Limb (tissue), 2 donors: ENCODE measurements at regions not wholly inside any gene's neighbourhood (a gene's known extent, or its start where the extent isn't known, plus 50 kb on each side); places are given as distances from the start of the nearest gene placed in this dataset.

ENCODE experiments used
- DNase-seq, 2 donors: peaks; one replicate each; pipeline ENCODE4 v3.0.0-alpha.2; 2016; ENCODE audit errors: extremely low spot score in 2 of 2

DNA sequence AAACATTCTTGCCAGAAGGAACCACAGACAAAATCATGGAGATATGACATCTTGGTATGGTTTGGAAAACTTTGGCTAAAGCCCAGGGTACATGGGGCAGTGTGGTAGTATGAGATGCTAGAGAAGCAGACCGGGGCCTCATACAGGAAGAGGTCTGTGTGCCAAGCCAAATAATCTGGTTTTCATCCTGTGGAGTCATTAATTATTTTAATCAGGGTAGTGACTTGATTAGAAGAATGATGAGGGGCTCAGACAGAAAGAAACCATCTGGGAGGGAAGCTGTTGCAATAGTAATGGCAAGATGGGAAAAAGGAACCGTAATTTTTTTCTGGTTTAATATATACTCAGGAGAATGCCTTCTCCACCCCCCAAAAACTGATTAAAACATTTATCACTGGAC, 318.0 kb downstream of the BRINP2 start:
- DNase-seq, result no peak

- no peak for DNase-seq
Measured at GRCh38 chr1:177487481-177487880, 316.7 kb downstream of the BRINP2 start.

DNA sequence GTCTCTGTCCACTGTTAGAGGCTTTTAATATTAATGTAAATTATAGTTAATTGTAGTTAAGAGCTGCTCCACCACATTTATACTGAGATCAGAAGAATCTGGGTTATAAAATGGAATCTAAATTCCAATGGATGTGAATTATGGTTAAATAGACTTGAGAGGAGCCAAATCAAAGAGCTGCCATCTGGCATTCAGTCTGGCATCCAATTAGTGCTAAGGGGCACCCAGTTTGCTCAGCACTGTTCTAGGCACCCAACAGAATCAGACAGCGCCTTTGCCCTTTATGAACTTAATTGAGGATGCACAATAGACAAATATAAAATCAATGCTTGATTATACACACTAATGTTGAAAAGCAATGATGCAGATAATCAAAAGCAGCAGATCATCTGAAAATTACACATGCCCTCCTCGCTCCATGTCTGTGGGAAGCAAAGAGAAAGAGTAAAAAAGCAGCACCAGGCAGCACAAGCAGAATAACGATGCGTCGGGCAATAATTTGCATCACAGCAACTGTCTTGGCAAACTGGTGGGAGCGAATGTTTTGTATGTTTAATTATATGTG, 310.1 kb downstream of the BRINP2 start:
- no peak for DNase-seq

DNA sequence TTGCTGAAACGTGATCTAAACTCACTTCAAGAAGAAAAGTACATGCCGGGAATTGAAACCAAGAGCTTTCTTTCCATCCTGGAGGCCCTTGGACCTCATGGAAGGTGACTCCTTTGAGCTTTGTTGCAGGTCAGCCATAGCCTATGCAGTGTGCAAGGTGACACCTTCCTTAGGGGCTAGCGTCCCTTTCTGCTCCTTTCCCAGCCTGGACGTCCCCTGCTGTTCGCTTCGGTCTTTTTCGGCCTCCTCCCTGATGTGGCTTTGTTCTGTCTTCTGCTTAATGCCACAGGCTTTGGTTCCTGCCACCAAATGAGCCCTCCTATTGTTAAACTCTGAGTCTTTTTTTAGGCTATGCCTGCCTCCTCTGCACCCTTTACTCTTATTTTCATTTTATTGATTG, 308.8 kb downstream of the BRINP2 start:
- DNase-seq, result no peak

DNA sequence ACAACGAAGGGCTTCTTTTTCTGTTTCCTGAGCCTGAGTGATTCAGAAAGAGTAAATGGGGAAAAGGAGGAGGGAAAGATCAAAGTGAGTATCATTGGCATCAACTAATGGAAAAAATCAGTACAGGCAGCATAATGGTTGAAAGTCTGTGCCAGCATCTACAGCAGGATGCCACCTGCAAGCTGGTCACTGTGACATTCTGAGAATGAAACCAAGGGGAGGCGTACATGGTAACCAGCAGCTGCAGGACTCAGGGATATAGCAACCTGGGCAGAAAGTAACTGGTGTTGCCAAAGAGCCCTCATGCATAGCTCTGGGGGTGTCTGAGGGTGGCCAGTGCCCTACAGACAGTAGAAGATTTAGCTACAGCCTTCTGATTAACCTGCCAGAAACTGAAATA, 305.9 kb downstream of the BRINP2 start:
- no peak for DNase-seq

DNA sequence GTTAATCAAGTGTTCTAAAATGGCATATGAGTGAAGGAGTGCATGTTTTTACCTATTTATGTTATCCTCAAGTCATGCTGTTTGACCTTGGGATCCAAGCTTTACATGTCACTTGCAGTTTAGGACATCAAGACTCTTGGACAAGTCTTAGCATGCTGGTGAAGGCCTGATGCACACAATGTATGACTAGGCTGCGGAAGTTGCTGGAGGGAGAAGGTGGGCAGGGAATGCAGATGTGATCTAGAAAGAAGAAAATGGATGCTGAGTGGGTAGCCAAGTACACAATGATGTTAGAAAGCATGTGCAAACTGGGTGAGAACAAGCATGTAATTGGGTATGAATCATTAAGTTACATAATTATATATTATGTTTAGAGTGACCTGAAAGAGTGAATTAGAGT, 301.8 kb downstream of the BRINP2 start:
- no peak for DNase-seq

GRCh38 chr1:177471244-177471643, 300.5 kb downstream of the BRINP2 start:
- DNase-seq, result no peak

DNA sequence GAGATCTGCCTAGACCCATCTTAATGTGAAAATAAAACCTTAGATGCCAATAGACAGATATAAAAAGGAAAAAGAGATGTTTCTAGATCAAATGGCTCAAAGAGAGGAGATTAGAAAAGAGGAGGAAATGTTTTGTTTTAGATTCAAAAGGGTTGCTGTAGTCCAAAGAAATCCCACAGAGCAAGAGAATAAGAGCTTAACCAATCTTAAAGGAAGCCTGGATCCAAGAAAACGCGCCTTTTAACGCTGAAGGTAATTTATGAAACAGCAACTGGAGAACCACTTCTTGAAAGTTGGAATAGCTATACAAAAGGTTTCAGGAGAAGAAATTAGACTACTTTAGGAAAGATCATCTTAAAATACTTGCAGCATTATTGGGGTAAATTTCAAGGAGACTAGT, 298.8 kb downstream of the BRINP2 start:
- no peak for DNase-seq

- DNase-seq, result no peak
Measured at GRCh38 chr1:177466286-177466685, 295.5 kb downstream of the BRINP2 start.

DNA sequence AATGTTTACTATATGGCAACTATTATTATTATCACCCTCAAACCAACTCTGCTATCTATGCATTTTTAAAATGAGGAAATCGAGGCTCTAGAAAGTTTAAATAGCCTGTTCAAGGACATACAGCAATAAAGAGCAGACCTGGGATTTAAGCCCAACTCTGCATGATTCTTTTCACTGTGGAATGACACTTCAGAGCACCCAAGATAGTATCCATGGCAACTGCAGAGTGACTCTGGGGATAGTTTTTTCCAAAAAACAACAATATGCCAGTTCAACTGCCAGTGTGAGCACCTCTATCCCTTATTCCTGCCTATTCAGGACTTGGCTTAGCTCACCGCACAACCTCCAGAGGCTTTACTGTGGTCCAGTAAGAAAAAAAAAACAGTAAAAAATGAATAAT, 293.9 kb downstream of the BRINP2 start:
- no peak for DNase-seq

DNA sequence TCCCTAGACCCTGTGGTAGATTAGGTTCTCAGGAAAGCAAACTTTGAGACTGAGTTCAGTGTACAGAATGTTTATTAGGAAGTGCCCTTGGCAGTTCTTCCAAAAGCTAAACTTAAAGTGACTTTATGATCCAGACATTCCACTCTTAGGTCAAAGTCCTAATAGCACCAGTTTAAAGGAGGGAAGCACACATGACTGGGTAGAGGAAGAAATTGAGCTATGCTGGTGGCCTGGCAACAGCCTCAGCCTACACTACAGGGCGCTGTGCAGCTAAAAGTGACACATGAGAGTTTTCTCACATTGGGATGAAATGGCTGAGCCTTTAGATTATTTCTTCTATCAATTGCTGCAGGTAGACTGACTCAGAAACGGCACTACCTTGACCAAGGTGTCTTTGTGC, 280.4 kb downstream of the BRINP2 start:
- no peak for DNase-seq

DNA sequence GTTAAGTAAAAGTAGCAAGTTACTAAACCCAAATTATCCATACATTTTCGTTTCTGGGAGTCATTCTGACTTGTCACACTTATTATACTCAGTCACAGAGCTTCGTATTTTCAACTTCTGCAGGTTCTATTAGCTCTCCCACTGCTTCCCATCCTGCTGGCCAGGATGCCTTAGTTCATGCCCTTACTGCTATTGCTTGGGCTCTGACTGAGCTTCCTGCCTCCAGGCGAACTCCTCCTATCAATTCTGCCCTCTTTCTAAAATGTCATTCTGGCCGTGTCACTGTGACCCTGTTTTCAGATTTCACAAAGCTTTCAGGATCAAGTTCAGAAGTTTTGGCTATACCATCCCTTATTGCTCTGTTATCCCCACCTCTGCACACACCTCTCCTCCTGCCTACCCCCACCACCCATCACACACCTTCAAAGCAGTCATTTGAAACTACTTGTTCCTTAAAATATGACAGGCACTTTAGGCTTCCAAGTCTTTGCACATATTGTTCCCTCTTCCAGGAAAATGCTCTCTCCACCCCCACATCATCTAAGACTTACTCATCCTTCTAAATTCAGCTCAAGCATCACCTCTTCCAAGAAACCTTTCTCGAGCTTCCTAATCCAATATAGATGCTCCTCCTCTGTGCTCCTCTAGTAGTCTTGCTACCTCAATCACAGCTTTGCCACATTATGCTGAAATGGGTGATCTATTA, 278.0 kb downstream of the BRINP2 start:
- DNase-seq, result no peak

DNA sequence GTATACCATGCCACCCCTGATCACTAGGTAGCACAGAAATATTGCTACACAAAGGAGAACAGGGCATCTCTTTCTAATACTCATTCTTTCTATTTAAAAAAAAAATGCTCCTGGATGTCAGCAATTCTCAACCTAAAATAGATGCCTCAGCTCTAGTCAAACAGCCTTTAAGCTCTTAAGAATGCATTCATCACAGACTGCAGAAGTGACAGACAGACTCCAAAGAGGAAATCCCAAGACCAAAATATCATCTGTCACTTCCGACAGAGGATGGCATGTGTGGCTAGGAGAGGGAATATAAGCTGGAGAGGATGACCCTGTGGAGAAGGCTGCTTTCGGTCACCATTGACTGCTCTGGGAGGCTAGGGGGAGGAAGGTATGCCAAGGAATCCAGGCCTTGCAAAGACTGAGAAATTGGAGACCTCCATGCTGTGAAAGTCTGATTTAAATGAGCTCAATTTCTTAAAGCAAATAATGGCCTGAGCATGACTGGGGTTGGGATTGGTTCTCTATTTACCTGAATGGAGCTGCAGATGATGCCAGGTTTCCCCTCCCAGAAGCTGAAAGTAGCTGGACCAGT, 277.4 kb downstream of the BRINP2 start:
- DNase-seq, result no peak

DNA sequence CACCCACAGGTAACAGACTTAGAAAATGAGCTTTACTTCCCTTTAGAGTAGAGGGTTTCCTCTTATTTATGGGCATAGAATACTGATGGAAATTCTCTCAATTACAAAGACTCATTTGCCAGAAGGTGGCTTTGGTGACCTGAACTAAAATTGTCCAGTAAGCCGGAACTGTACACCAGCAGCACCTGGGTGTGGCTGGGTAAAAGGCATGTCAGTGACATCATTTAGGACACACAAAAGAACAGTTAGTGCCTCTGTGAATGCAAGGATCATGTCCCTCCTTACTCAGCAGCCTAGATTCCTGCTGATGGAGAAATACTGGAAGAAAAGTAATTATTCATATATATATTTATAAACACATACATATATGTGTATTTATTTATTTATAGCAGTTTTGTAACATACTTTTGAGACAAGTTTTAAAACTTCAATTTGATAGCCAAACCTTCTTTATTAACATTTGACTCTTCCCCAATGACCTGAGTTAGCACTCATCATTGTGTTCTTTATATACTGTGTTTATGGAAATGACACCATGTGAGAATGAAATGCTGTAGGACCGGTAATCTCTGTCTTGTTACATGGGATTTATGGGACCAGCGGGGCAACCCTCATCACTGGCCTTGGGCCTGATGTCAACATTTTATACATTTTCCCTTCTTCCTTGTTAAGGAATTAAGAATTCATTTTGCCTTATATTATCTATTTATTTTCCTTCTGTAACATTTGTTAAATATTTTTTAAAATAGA, 274.4 kb downstream of the BRINP2 start:
- no peak for DNase-seq

- DNase-seq, result no peak
Measured at GRCh38 chr1:177443003-177443402, 272.2 kb downstream of the BRINP2 start.

DNA sequence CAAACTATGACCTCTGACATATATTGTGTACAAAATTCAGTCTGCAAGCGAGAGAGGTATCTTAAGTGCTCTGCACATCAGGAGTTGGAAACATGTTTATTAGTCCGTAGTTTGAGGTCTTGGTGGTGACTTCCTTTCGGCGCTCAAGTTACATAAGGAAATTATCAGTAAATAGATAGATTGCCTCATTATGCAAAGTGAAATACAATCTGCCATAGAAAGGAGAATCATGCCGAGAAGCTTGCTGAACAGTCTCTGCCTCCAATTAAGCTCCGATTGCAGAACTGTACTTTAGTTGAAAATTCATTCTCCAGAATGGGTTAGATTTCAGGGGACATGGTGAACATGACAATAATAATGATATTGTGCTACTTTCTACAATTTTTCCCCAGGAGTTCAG, 271.8 kb downstream of the BRINP2 start:
- no peak for DNase-seq

DNA sequence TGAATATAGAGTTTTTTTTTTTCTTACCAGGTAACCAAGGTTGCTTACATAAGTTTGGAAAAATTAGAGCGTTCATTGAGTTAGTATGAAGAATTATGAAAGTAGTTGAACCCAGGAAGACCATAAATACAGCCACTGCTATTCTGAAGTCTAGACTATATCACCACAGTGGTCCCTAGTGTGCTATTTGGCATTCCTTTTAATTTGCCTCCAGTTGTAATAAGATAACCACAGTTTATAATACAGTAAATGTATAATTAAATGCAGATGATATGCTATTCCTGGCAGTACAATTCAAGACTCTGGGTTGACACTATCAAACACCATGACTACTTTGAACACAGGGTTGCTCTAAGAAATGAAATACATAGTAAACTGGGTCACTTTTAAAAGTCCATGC, 270.5 kb downstream of the BRINP2 start:
- no peak for DNase-seq

- no peak for DNase-seq
Measured at GRCh38 chr1:177440821-177441220, 270.1 kb downstream of the BRINP2 start.

- DNase-seq, result no peak
Measured at GRCh38 chr1:177439301-177439700, 268.5 kb downstream of the BRINP2 start.

DNA sequence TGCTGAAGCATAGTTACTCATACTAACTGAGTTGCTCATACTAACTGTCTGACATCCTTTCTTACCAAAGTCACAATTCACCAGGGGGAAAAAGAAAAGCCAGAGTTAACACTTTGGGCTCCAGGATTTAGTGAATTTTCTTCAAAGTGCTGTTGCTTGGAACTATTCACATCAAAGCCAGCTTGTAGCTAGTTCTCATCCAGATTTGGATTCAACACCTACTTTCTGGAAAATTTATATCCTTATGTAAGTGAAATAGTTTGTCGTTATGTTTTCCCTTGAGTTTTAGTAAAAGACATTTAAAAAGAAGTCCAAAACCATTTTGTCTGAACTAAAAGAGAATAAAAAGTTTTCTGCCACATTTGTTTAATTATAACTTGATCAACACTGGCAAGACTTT, 264.6 kb downstream of the BRINP2 start:
- no peak for DNase-seq

DNA sequence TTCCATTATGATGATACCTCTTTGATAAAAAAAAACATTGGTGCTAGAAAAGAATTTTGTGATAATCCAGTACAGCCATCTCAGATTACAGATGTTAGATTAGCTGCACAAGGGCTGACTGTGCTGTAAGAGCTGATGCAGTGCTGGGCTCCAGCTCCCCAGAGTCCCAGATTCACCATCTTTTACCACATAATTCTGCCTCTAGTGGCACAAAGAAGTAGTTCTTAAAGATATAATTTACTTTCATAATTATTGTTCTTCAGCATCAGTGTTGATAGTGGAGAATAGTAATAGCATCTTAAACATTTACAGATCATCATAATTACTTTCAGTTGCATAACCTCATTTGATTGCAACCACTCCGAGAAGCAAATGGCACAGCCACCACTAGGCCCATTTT, 262.1 kb downstream of the BRINP2 start:
- DNase-seq, result no peak

DNA sequence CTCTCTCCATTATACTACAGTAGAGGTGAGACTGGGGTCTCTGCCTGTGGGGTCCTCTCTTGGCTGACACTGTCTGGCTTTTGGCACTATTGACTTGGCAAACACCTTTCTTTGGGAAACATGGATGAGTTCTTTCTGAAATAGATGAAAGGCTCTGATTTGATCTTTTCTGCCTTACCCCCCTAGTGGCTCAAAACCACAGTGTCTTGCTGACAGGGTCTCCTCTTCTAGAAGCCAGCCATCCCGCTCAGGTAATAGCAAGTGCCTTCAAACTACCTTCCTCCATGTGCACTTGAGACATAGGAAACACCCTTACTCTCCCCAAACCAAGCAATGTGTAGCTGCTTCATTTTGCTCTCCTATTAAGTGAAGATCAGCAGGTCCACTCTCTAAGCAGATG, 260.4 kb downstream of the BRINP2 start:
- DNase-seq, result no peak

DNA sequence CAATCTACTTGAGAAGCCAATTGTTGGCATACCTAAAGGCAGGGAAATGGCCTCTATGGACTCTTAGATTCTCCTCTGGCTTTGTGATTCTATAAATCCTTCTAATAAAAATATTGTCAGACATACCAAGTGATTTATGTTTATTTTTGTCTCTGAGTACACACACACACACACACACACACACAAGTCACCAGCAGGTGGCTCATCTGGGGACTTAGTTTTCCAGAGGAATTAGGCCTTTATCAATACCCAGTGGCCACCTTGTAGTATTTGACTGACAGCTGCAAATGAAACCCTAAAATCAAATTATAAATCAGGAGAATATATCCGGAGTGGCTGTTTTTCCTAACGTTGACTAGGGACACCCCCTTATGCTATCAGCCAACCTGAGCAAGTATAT, 258.5 kb downstream of the BRINP2 start:
- no peak for DNase-seq
